Upper lobe of left lung (tissue), 4 donors: ENCODE measurements at regions not wholly inside any gene's neighbourhood (a gene's known extent, or its start where the extent isn't known, plus 50 kb on each side); places are given as distances from the start of the nearest gene placed in this dataset.

Source experiments
- CTCF ChIP-seq, 6 experiments: fragments of 450-650 bp in 4 of 6; fragments of 200-600 bp in 2 of 6; sonication (generic) in 2 of 6; IDR thresholded peaks; one replicate each; pipeline ENCODE4 v1.5.1; 2016 to 2019; ENCODE audit warnings: antibody characterized with exemption in 6 of 6
- POLR2A ChIP-seq, 4 donors: fragments of 450-650 bp; IDR thresholded peaks; one replicate each; pipeline ENCODE4 v1.5.1; 2016 to 2017; ENCODE audit warnings: antibody characterized with exemption in 4 of 4, mild to moderate bottlenecking in 2 of 4
- POLR2AphosphoS5 ChIP-seq, 2 donors: sonication (generic); formaldehyde crosslinking; IDR thresholded peaks; one replicate each; pipeline ENCODE4 v1.5.1; 2017; ENCODE audit warnings: antibody characterized with exemption in 2 of 2

DNA sequence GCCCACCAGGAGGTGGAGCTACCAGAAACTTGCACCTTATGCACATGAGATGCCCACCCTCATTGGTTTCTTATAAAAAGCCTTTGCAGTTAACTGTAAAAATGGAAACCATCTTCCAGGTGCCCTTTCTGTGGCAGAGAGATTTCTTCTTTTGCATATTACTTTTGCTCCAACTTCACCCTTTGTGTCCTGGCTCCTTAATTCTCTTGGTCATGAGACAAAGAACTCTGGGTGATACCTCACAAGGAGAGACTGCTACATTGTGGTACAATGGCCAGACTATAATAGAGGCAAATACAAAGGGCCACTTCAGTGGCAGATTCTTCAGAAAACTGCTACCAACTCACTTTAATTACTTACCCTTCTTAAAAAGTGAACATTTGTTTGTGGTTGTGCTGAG lies 76.4 kb upstream of the PTER start:
- TF ChIP-seq POLR2AphosphoS5 (IDR thresholded peaks at IDR 0.05) (no peak), CTCF (IDR thresholded peaks at IDR 0.05) (no peak), POLR2A (IDR thresholded peaks at IDR 0.05) (no peak)
